WTC11 (cell line): ENCODE measurements at regions not wholly inside any gene's neighbourhood (a gene's known extent, or its start where the extent isn't known, plus 50 kb on each side); places are given as distances from the start of the nearest gene placed in this dataset.

Experiments used
- ATAC-seq: fragments of 200-7000 bp; cut with Tn5 transposase; 2 replicates; pipeline ENCODE4 v1.10.0; 2021; ENCODE audit warnings: mild to moderate bottlenecking, moderate library complexity
- CTCF ChIA-PET: fragments of 300-600 bp; sonication (Branson Sonifier 250); formaldehyde crosslinking; loops from one replicate; lab custom pipeline; 2021; ENCODE audit warnings: antibody characterized with exemption; lab: Charles Lee
- POLR2A ChIA-PET: fragments of 350-600 bp; sonication (Branson Sonifier 250); formaldehyde crosslinking; loops from one replicate; lab custom pipeline; 2021; ENCODE audit warnings: antibody characterized with exemption; lab: Charles Lee
- DNase-seq: peaks from one replicate; pipeline ENCODE4 v3.0.0; 2021; ENCODE audit warnings: low spot score
- H3K27ac Mint-ChIP-seq: 2 replicates; pipeline ENCODE4 v1.8.0; 2021; ENCODE audit warnings: mixed read lengths
- H3K27me3 Mint-ChIP-seq: 2 replicates; pipeline ENCODE4 v1.8.0; 2021; ENCODE audit warnings: low read depth, mild to moderate bottlenecking, moderate library complexity, mixed read lengths
- H3K36me3 Mint-ChIP-seq: 2 replicates; pipeline ENCODE4 v1.8.0; 2021; ENCODE audit warnings: mixed read lengths
- H3K4me1 Mint-ChIP-seq: 2 replicates; pipeline ENCODE4 v1.8.0; 2022; ENCODE audit warnings: mixed read lengths
- H3K4me3 Mint-ChIP-seq: 2 replicates; pipeline ENCODE4 v1.8.0; 2021; ENCODE audit warnings: mild to moderate bottlenecking, moderate library complexity, mixed read lengths
- H3K9me3 Mint-ChIP-seq: 2 replicates; pipeline ENCODE4 v1.8.0; 2021; ENCODE audit warnings: mixed read lengths
- ATF2 ChIP-seq: sonication (generic); formaldehyde crosslinking; IDR thresholded peaks from 2 replicates; pipeline ENCODE4 v1.8.1; 2022; ENCODE audit warnings: low read depth, missing genetic modification reagents, borderline replicate concordance
- CTCF ChIP-seq: fragments of 200-600 bp; IDR thresholded peaks from 2 replicates; pipeline ENCODE4 v1.8.0; 2022; ENCODE audit warnings: antibody characterized with exemption
- ELF4 ChIP-seq: sonication (generic); formaldehyde crosslinking; IDR thresholded peaks from 2 replicates; pipeline ENCODE4 v1.8.1; 2022; ENCODE audit warnings: low read depth, mild to moderate bottlenecking, moderate library complexity, missing genetic modification reagents
- EMX1 ChIP-seq: fragments of 250-450 bp; sonication (Bioruptor Pico); IDR thresholded peaks from 2 replicates; pipeline ENCODE4 v1.8.0; 2021; ENCODE audit warnings: mild to moderate bottlenecking
- ETV6 ChIP-seq: sonication (generic); formaldehyde crosslinking; IDR thresholded peaks from 2 replicates; pipeline ENCODE4 v1.8.1; 2022; ENCODE audit warnings: mild to moderate bottlenecking, missing genetic modification reagents
- FOXK1 ChIP-seq: sonication (generic); formaldehyde crosslinking; IDR thresholded peaks from 2 replicates; pipeline ENCODE4 v1.8.0; 2022; ENCODE audit warnings: mild to moderate bottlenecking, moderate library complexity, missing genetic modification reagents
- IRF1 ChIP-seq: sonication (generic); formaldehyde crosslinking; IDR thresholded peaks from 2 replicates; pipeline ENCODE4 v1.8.0; 2023; ENCODE audit warnings: missing genetic modification reagents
- JUN ChIP-seq: sonication (generic); formaldehyde crosslinking; IDR thresholded peaks from 2 replicates; pipeline ENCODE4 v1.8.0; 2023; ENCODE audit warnings: mild to moderate bottlenecking, missing genetic modification reagents
- MYBL2 ChIP-seq: sonication (generic); formaldehyde crosslinking; IDR thresholded peaks from 2 replicates; pipeline ENCODE4 v1.8.1; 2023; ENCODE audit warnings: mild to moderate bottlenecking, moderate library complexity, missing genetic modification reagents
- NFATC4 ChIP-seq: fragments of 250-450 bp; sonication (Bioruptor Pico); IDR thresholded peaks from 2 replicates; pipeline ENCODE4 v1.9.0; 2021; ENCODE audit warnings: mild to moderate bottlenecking
- PRRX2 ChIP-seq: fragments of 250-450 bp; sonication (Bioruptor Pico); IDR thresholded peaks from 2 replicates; pipeline ENCODE4 v1.8.0; 2021; ENCODE audit warnings: mild to moderate bottlenecking
- SMAD3 ChIP-seq: sonication (generic); formaldehyde crosslinking; IDR thresholded peaks from 2 replicates; pipeline ENCODE4 v1.8.0; 2022; ENCODE audit warnings: missing genetic modification reagents, mild to moderate bottlenecking, borderline replicate concordance
- SP1 ChIP-seq: sonication (generic); formaldehyde crosslinking; conservative IDR thresholded peaks from 2 replicates; pipeline ENCODE4 v1.8.1; 2022; ENCODE audit warnings: missing genetic modification reagents
- TCF7 ChIP-seq: sonication (generic); formaldehyde crosslinking; IDR thresholded peaks from 2 replicates; pipeline ENCODE4 v1.8.0; 2022; ENCODE audit warnings: mild to moderate bottlenecking, low read depth, missing genetic modification reagents, moderate library complexity
- TEAD1 ChIP-seq: sonication (generic); formaldehyde crosslinking; IDR thresholded peaks from 2 replicates; pipeline ENCODE4 v1.8.0; 2022; ENCODE audit warnings: mild to moderate bottlenecking, missing genetic modification reagents
- TEAD4 ChIP-seq: sonication (generic); formaldehyde crosslinking; IDR thresholded peaks from 2 replicates; pipeline ENCODE4 v1.8.0; 2022; ENCODE audit warnings: mild to moderate bottlenecking, missing genetic modification reagents
- TF ChIP-seq, protein P1 (sequence below): fragments of 250-450 bp; sonication (Bioruptor Pico); IDR thresholded peaks from 2 replicates; pipeline ENCODE4 v1.8.0; 2021; ENCODE audit warnings: mild to moderate bottlenecking

DNA sequence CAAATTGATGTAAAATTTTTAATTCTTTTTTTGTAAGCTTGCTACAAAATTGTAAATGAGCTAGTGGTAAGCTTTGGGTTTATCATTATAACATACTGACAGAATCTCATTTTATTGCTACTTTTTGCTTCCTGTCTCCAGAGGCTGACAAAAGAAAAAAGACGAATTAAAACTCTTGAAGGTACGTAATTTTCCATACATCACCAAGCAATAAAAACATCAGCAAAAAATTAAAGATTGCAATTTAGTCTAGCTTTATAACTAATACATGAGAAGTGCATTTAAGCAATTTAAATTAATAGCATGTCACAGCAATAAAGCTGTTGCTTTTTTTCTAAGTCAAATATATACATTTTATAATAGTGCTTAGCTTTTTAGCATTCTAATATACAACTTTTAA, 94.6 kb upstream of the SNTG2 start (continued):
- TF ChIP-seq SMAD3 (CRISPR knock-in tag) (no peak), IRF1 (no peak), PRRX2 (CRISPR knock-in tag) (no peak), ELF4 (CRISPR knock-in tag) (no peak), TEAD1 (CRISPR knock-in tag) (no peak), MYBL2 (CRISPR knock-in tag) (no peak), FOXK1 (CRISPR knock-in tag) (no peak), TEAD4 (no peak), TCF7 (CRISPR knock-in tag) (no peak), ATF2 (CRISPR knock-in tag) (no peak)
- TF ChIP-seq, protein P1, sequence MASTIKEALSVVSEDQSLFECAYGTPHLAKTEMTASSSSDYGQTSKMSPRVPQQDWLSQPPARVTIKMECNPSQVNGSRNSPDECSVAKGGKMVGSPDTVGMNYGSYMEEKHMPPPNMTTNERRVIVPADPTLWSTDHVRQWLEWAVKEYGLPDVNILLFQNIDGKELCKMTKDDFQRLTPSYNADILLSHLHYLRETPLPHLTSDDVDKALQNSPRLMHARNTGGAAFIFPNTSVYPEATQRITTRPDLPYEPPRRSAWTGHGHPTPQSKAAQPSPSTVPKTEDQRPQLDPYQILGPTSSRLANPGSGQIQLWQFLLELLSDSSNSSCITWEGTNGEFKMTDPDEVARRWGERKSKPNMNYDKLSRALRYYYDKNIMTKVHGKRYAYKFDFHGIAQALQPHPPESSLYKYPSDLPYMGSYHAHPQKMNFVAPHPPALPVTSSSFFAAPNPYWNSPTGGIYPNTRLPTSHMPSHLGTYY: no peak

- Mint-ChIP-seq H3K4me1 (peaks cover 29% of the 10 kb centered on the region), H3K4me3 (no peak overlapping the region), H3K27ac (0 out of 2 replicates have a peak overlapping the region, but pooled peaks have one; percentile 11), H3K36me3 (no peaks in the 10 kb centered on the region; the same call in 1 of the 2 replicates), H3K9me3 (peaks cover 7% of the 10 kb centered on the region), H3K27me3 (peaks cover 3% of the 10 kb centered on the region; the same call in 1 of the 2 replicates)
- DNase-seq: no peak
- CTCF ChIA-PET: interaction anchor here (0.8 to 1.0 kb wide), 2 partner anchors 12 to 129 kb away, joined by 3 read pairs; no protein-coding TSS in a partner anchor
- no peak for ATAC-seq
- POLR2A ChIA-PET: no interaction called here
- no peak for TF ChIP-seq SP1 (CRISPR knock-in tag)
Observed at GRCh38 chr2:855177-855576, 95.5 kb upstream of the SNTG2 start.

GRCh38 chr2:854460-854859, 96.2 kb upstream of the SNTG2 start:
- POLR2A ChIA-PET: no interaction called here
- Mint-ChIP-seq H3K9me3 (peaks cover 7% of the 10 kb centered on the region), H3K27ac (no peak overlapping the region), H3K4me3 (no peak overlapping the region), H3K4me1 (peaks cover 22% of the 10 kb centered on the region), H3K36me3 (no peaks in the 10 kb centered on the region; the same call in 1 of the 2 replicates), H3K27me3 (peaks cover 3% of the 10 kb centered on the region; the same call in 1 of the 2 replicates)
- CTCF ChIA-PET: interaction anchor here (0.8 to 2.4 kb wide), 3 partner anchors 11 to 139 kb away, joined by 3 to 9 read pairs (median 3); no protein-coding TSS in a partner anchor
- ATAC-seq (peak; percentile 91), DNase-seq (peak; percentile 87)
- TF ChIP-seq ETV6 (CRISPR knock-in tag): peak; percentile 33; the same call in 1 of the 2 replicates
- no peak for TF ChIP-seq JUN
- no peak for TF ChIP-seq NFATC4 (CRISPR knock-in tag)
- peak; percentile 83 for TF ChIP-seq CTCF
- TF ChIP-seq EMX1 (CRISPR knock-in tag): 0 out of 2 replicates have a peak, but pooled peaks have one; percentile 38
- no peak for TF ChIP-seq ATF2 (CRISPR knock-in tag)
- TF ChIP-seq, protein P1: 0 out of 2 replicates have a peak, but pooled peaks have one; percentile 48
